SK-N-SH (cell line): ENCODE measurements at regions not wholly inside any gene's neighbourhood (a gene's known extent, or its start where the extent isn't known, plus 50 kb on each side); places are given as distances from the start of the nearest gene placed in this dataset.

Experiments used
- CTCF ChIA-PET: fragments of 300-600, 350-600 bp; formaldehyde crosslinking; extraction: SDS; loops from one replicate; lab custom pipeline; 2021; lab: Yijun Ruan, JAX
- POLR2A ChIA-PET: fragments of 350-600 bp; sonication (Branson Sonifier 250); formaldehyde crosslinking; extraction: SDS; loops from one replicate; lab custom pipeline; 2020; ENCODE audit warnings: antibody characterized with exemption, inconsistent platforms; lab: Yijun Ruan, JAX
- DNase-seq: peaks from one replicate; pipeline ENCODE4 v3.0.0; 2012
- H2AFZ ChIP-seq: fragments of 200-600 bp; sonication (generic); 2 replicates; pipeline ENCODE4 v1.8.1; 2016; ENCODE audit warnings: antibody characterized with exemption, mild to moderate bottlenecking, low read depth
- H3F3A ChIP-seq: fragments of 200-600 bp; sonication (generic); replicated peaks from 2 replicates; pipeline ENCODE3; 2016; ENCODE audit warnings: antibody characterized with exemption, mild to moderate bottlenecking; ENCODE audit not compliant: insufficient read depth
- H3K27ac ChIP-seq, 2 experiments: fragments of 200-500 bp in 1 of 2; fragments of 200-600 bp in 1 of 2; sonication (Bioruptor generic) in 1 of 2; sonication (generic), shearing (Covaris generic) in 1 of 2; 2 replicates each; pipeline versions ENCODE4 v1.5.1 to v1.6.1; 2014 to 2016; ENCODE audit warnings: low read depth in 2 of 2, inconsistent platforms in 1 of 2, low read length in 1 of 2, mild to moderate bottlenecking in 1 of 2, mixed read lengths in 1 of 2
- H3K27me3 ChIP-seq: fragments of 200-600 bp; sonication (generic), shearing (Covaris generic); 2 replicates; pipeline ENCODE4 v1.6.1; 2016; ENCODE audit warnings: mixed run types; ENCODE audit not compliant: insufficient read depth
- H3K36me3 ChIP-seq, 2 experiments: fragments of 200-500 bp in 1 of 2; fragments of 200-600 bp in 1 of 2; sonication (Bioruptor generic) in 1 of 2; sonication (generic) in 1 of 2; replicated peaks in 1 of 2; 2 replicates each; pipeline versions ENCODE3 to v1.5.1; 2014 to 2016; ENCODE audit warnings: low read length in 1 of 2, mild to moderate bottlenecking in 1 of 2; ENCODE audit not compliant: insufficient read depth in 2 of 2, control insufficient read depth in 1 of 2
- H3K4me1 ChIP-seq, 2 experiments: fragments of 200-500 bp in 1 of 2; fragments of 200-600 bp in 1 of 2; sonication (Bioruptor generic) in 1 of 2; sonication (generic), shearing (Covaris generic) in 1 of 2; 2 replicates each; pipeline versions ENCODE4 v1.5.1 to v1.6.1; 2014 to 2016; ENCODE audit warnings: low read depth in 1 of 2, low read length in 1 of 2, mixed run types in 1 of 2; ENCODE audit not compliant: insufficient read depth in 2 of 2, control insufficient read depth in 1 of 2
- H3K4me2 ChIP-seq: fragments of 200-600 bp; sonication (generic), shearing (Covaris generic); 2 replicates; pipeline ENCODE4 v1.6.1; 2017; ENCODE audit warnings: mixed run types
- H3K4me3 ChIP-seq, 2 experiments: fragments of 200-500 bp in 1 of 2; fragments of 200-600 bp in 1 of 2; sonication (Bioruptor generic) in 1 of 2; sonication (generic), shearing (Covaris generic) in 1 of 2; 2 replicates each; pipeline versions ENCODE4 v1.5.1 to v1.8.1; 2014 to 2016; ENCODE audit warnings: low read depth in 2 of 2, inconsistent platforms in 1 of 2, low read length in 1 of 2, mild to moderate bottlenecking in 1 of 2, mixed read lengths in 1 of 2, moderate library complexity in 1 of 2
- H3K79me2 ChIP-seq: fragments of 200-600 bp; sonication (generic); 2 replicates; pipeline ENCODE4 v1.8.1; 2017; ENCODE audit warnings: mild to moderate bottlenecking; ENCODE audit not compliant: insufficient read depth
- H3K9ac ChIP-seq: fragments of 200-600 bp; sonication (generic); 2 replicates; pipeline ENCODE4 v1.6.1; 2017; ENCODE audit warnings: mixed run types
- H3K9me2 ChIP-seq: fragments of 200-600 bp; sonication (generic); 2 replicates; pipeline ENCODE4 v1.6.1; 2017; ENCODE audit warnings: mixed run types
- H3K9me3 ChIP-seq: fragments of 200-600 bp; sonication (generic); 2 replicates; pipeline ENCODE4 v1.6.1; 2017; ENCODE audit warnings: mixed run types, mild to moderate bottlenecking, moderate library complexity
- H4K20me1 ChIP-seq: fragments of 200-600 bp; sonication (generic); 2 replicates; pipeline ENCODE4 v1.6.1; 2017; ENCODE audit warnings: mild to moderate bottlenecking, mixed run types; ENCODE audit not compliant: insufficient read depth
- CHD2 ChIP-seq: fragments of 150-350 bp; IDR thresholded peaks from 2 replicates; pipeline ENCODE4 v1.6.1; 2018; ENCODE audit warnings: low read length; ENCODE audit not compliant: partially characterized antibody
- FOSL2 ChIP-seq: IDR thresholded peaks from 2 replicates; pipeline ENCODE4 v1.4.0; 2012; ENCODE audit warnings: low read depth, mild to moderate bottlenecking, moderate library complexity, borderline replicate concordance
- GATA2 ChIP-seq: sonication (generic); formaldehyde crosslinking; IDR thresholded peaks from 2 replicates; pipeline ENCODE4 v1.5.0; 2020; ENCODE audit warnings: mild to moderate bottlenecking, missing genetic modification reagents
- JUND ChIP-seq: IDR thresholded peaks from 2 replicates; pipeline ENCODE4 v1.4.0; 2012
- NFIC ChIP-seq: IDR thresholded peaks from 2 replicates; pipeline ENCODE4 v1.4.0; 2012; ENCODE audit warnings: borderline replicate concordance
- POLR2AphosphoS5 ChIP-seq: IDR thresholded peaks from 2 replicates; pipeline ENCODE4 v1.6.1; 2012; ENCODE audit warnings: low read depth, low read length
- RCOR1 ChIP-seq: fragments of 150-350 bp; IDR thresholded peaks from 2 replicates; pipeline ENCODE4 v1.6.1; 2017; ENCODE audit warnings: antibody characterized with exemption, low read length
- RFX5 ChIP-seq: IDR thresholded peaks from 2 replicates; pipeline ENCODE4 v1.6.1; 2012; ENCODE audit warnings: mild to moderate bottlenecking, improper control_type of control experiment, low read length
- RXRA ChIP-seq: IDR thresholded peaks from 2 replicates; pipeline ENCODE4 v1.4.0; 2012; ENCODE audit warnings: low read depth, mild to moderate bottlenecking, borderline replicate concordance
- SIN3A ChIP-seq: IDR thresholded peaks from 2 replicates; pipeline ENCODE4 v1.6.1; 2012; ENCODE audit warnings: low read depth, mild to moderate bottlenecking, low read length, moderate library complexity, borderline replicate concordance
- SMC3 ChIP-seq: IDR thresholded peaks from 2 replicates; pipeline ENCODE4 v1.6.1; 2012; ENCODE audit warnings: low read depth, low read length, improper control_type of control experiment
- TAF1 ChIP-seq: IDR thresholded peaks from 2 replicates; pipeline ENCODE4 v1.6.1; 2012; ENCODE audit warnings: low read depth, mild to moderate bottlenecking, low read length, moderate library complexity, borderline replicate concordance
- TCF12 ChIP-seq: IDR thresholded peaks from 2 replicates; pipeline ENCODE4 v1.4.0; 2012
- TEAD4 ChIP-seq: IDR thresholded peaks from 2 replicates; pipeline ENCODE4 v1.4.0; 2012; ENCODE audit warnings: mild to moderate bottlenecking, borderline replicate concordance; ENCODE audit not compliant: insufficient read depth
- YY1 ChIP-seq: IDR thresholded peaks from 2 replicates; pipeline ENCODE4 v1.4.0; 2012; ENCODE audit warnings: low read depth, mild to moderate bottlenecking
- WGBS: methylation state at CpG from one replicate; pipeline ENCODE4 v1.1.6; 2017; ENCODE audit warnings: low lambda C conversion rate; 5-methylcytosine and 5-hydroxymethylcytosine counted together
- TF ChIP-seq, protein P1 (sequence below): fragments of 150-350 bp; IDR thresholded peaks from 2 replicates; pipeline ENCODE4 v1.6.1; 2016; ENCODE audit warnings: mild to moderate bottlenecking, low read depth, low read length
- TF ChIP-seq, protein P2 (sequence below): IDR thresholded peaks from 2 replicates; pipeline ENCODE4; 2012
- TF ChIP-seq, protein P3 (sequence below): IDR thresholded peaks from 2 replicates; pipeline ENCODE4 v1.4.0; 2012; ENCODE audit warnings: low read depth

DNA sequence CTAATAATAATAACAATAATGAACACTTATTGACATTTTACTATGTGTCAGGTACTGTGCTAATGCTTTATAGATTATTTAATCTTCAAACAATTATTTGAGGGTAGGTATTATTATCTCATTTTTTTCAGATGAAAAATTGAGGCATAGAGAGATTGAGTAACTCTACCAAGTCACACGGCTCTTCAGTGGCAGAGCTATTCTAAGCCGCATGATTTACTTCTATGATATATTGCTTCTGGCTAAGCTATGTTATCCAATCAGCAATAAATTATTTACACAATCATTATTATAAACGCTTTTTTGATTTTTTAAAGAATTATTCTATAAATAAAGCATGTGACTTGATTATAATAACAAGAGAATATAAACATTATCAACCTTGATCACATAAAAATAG lies 80.0 kb downstream of the TMEM30B start:
- no peaks in the 10 kb centered on the region for H3K36me3 ChIP-seq
- WGBS = 81% methylated on average over 3 of the region's 3 CpGs
- H3K4me1 ChIP-seq = no peaks in the 10 kb centered on the region; a peak in 1 of 4 replicates
- CTCF ChIA-PET = interaction anchor here (1.3 kb wide), 1 partner anchor 12 kb away, joined by 3 read pairs; no protein-coding TSS in a partner anchor
- H3K27me3 ChIP-seq = no peaks in the 10 kb centered on the region
- H4K20me1 ChIP-seq = no peaks in the 10 kb centered on the region
- POLR2A ChIA-PET = no interaction called here
- H3F3A ChIP-seq = no peaks in the 10 kb centered on the region
- H3K9ac ChIP-seq = no peak overlapping the region
- H3K4me2 ChIP-seq = no peak overlapping the region
- no peak overlapping the region for H3K27ac ChIP-seq
- H3K9me3 ChIP-seq = no peaks in the 10 kb centered on the region
- H3K79me2 ChIP-seq = no peaks in the 10 kb centered on the region; the same call in 1 of the 2 replicates
- DNase-seq = no peak
- no peak overlapping the region for H2AFZ ChIP-seq
- no peak overlapping the region for H3K4me3 ChIP-seq
- TF ChIP-seq RCOR1 (no peak), SIN3A (no peak), RFX5 (no peak), JUND (no peak)
- TF ChIP-seq, protein P1, sequence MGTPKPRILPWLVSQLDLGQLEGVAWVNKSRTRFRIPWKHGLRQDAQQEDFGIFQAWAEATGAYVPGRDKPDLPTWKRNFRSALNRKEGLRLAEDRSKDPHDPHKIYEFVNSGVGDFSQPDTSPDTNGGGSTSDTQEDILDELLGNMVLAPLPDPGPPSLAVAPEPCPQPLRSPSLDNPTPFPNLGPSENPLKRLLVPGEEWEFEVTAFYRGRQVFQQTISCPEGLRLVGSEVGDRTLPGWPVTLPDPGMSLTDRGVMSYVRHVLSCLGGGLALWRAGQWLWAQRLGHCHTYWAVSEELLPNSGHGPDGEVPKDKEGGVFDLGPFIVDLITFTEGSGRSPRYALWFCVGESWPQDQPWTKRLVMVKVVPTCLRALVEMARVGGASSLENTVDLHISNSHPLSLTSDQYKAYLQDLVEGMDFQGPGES = no peak
- TF ChIP-seq, protein P2, sequence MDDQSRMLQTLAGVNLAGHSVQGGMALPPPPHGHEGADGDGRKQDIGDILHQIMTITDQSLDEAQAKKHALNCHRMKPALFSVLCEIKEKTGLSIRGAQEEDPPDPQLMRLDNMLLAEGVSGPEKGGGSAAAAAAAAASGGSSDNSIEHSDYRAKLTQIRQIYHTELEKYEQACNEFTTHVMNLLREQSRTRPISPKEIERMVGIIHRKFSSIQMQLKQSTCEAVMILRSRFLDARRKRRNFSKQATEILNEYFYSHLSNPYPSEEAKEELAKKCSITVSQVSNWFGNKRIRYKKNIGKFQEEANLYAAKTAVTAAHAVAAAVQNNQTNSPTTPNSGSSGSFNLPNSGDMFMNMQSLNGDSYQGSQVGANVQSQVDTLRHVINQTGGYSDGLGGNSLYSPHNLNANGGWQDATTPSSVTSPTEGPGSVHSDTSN = no peak
- H3K9me2 ChIP-seq = no peaks in the 10 kb centered on the region

DNA sequence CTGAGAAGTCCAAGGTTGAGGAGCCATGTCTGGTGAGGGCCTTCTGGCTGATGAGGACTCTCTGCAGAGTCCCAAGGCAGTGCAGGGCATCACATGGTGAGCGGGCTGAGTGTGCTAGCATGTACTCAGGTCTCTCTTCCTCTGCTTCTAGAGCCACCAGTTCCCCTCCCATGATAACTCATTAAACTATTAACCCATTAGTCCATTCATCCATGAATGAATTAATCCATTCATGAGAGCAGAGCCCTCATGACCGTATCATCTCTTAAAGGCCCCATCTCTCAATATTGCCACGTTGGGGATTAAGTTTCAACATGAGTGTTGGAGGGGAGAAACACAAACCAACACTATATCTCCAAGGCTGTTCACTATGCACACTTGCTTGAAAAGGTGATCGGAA lies 83.7 kb downstream of the TMEM30B start:
- Histone ChIP-seq H3K9me2 (no peaks in the 10 kb centered on the region), H3K9me3 (no peaks in the 10 kb centered on the region), H3K36me3 (no peaks in the 10 kb centered on the region), H2AFZ (no peak overlapping the region), H3K27ac (no peak overlapping the region), H3F3A (no peaks in the 10 kb centered on the region), H3K4me3 (no peak overlapping the region), H3K79me2 (no peaks in the 10 kb centered on the region), H4K20me1 (no peaks in the 10 kb centered on the region), H3K27me3 (no peaks in the 10 kb centered on the region), H3K4me2 (no peak overlapping the region), H3K4me1 (no peaks in the 10 kb centered on the region; a peak in 3 of 4 replicates), H3K9ac (no peak overlapping the region)
- TF ChIP-seq RCOR1 (no peak), POLR2AphosphoS5 (no peak), RFX5 (no peak), YY1 (no peak), NFIC (no peak), TAF1 (no peak), CHD2 (no peak), SMC3 (no peak), RXRA (no peak), TCF12 (no peak), GATA2 (CRISPR knock-in tag) (no peak), FOSL2 (no peak), TEAD4 (no peak)
- TF ChIP-seq, protein P3, sequence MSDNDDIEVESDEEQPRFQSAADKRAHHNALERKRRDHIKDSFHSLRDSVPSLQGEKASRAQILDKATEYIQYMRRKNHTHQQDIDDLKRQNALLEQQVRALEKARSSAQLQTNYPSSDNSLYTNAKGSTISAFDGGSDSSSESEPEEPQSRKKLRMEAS = no peak
- POLR2A ChIA-PET = no interaction called here
- WGBS = 78% methylated on average over 4 of the region's 4 CpGs
- CTCF ChIA-PET = no interaction called here
- no peak for DNase-seq
